ENCODE measurements at regions not wholly inside any gene's neighbourhood (a gene's known extent, or its start where the extent isn't known, plus 50 kb on each side); places are given as distances from the start of the nearest gene placed in this dataset.

- H3K4me3 ChIP-seq (replicated peaks; ENCODE audit: low read depth, low read length) = no peak overlapping the region
- TF ChIP-seq CTCF (IDR thresholded peaks at IDR 0.05; ENCODE audit: insufficient read depth, low read length, poor library complexity, severe bottlenecking) = no peak
- H3K36me3 ChIP-seq (ENCODE audit: control insufficient read depth, insufficient read depth, low read length) = no peaks in the 10 kb centered on the region
- H3K27me3 ChIP-seq (replicated peaks; ENCODE audit: control insufficient read depth, insufficient read depth, low read length) = no peaks in the 10 kb centered on the region; the same call in none of the 2 replicates
- no peak for DNase-seq (ENCODE audit: extremely low read depth, insufficient read length)
Observed at GRCh38 chr16:50938932-50939331, 197.0 kb downstream of the CYLD start.

GRCh38 chr16:50933262-50933661, 191.4 kb downstream of the CYLD start:
- H3K36me3 ChIP-seq (ENCODE audit: control insufficient read depth, insufficient read depth, low read length) = no peaks in the 10 kb centered on the region
- no peak for DNase-seq (ENCODE audit: extremely low read depth, insufficient read length)
- H3K4me3 ChIP-seq (replicated peaks; ENCODE audit: low read depth, low read length) = no peak overlapping the region
- H3K27me3 ChIP-seq (replicated peaks; ENCODE audit: control insufficient read depth, insufficient read depth, low read length) = no peaks in the 10 kb centered on the region; the same call in 1 of the 2 replicates
- TF ChIP-seq CTCF (IDR thresholded peaks at IDR 0.05; ENCODE audit: insufficient read depth, low read length, poor library complexity, severe bottlenecking) = no peak

GRCh38 chr16:50932348-50932935, 190.6 kb downstream of the CYLD start:
- no peaks in the 10 kb centered on the region for H3K36me3 ChIP-seq (ENCODE audit: control insufficient read depth, insufficient read depth, low read length)
- H3K4me3 ChIP-seq (replicated peaks; ENCODE audit: low read depth, low read length) = no peak overlapping the region
- TF ChIP-seq CTCF (IDR thresholded peaks at IDR 0.05; ENCODE audit: insufficient read depth, low read length, poor library complexity, severe bottlenecking) = no peak
- DNase-seq (ENCODE audit: extremely low read depth, insufficient read length) = no peak
- no peaks in the 10 kb centered on the region; the same call in 1 of the 2 replicates for H3K27me3 ChIP-seq (replicated peaks; ENCODE audit: control insufficient read depth, insufficient read depth, low read length)

- H3K4me3 ChIP-seq (replicated peaks; ENCODE audit: low read depth, low read length) = no peak overlapping the region
- H3K36me3 ChIP-seq (ENCODE audit: control insufficient read depth, insufficient read depth, low read length) = no peaks in the 10 kb centered on the region
- no peak for TF ChIP-seq CTCF (IDR thresholded peaks at IDR 0.05; ENCODE audit: insufficient read depth, low read length, poor library complexity, severe bottlenecking)
- H3K27me3 ChIP-seq (replicated peaks; ENCODE audit: control insufficient read depth, insufficient read depth, low read length) = no peaks in the 10 kb centered on the region; the same call in 1 of the 2 replicates
- no peak for DNase-seq (ENCODE audit: extremely low read depth, insufficient read length)
Observed at GRCh38 chr16:50928065-50928464, 186.2 kb downstream of the CYLD start.

GRCh38 chr16:50925758-50926357, 184.0 kb downstream of the CYLD start:
- Histone ChIP-seq H3K36me3 (ENCODE audit: control insufficient read depth, insufficient read depth, low read length) (no peaks in the 10 kb centered on the region), H3K4me3 (replicated peaks; ENCODE audit: low read depth, low read length) (no peak overlapping the region), H3K27me3 (replicated peaks; ENCODE audit: control insufficient read depth, insufficient read depth, low read length) (no peaks in the 10 kb centered on the region; the same call in 1 of the 2 replicates)
- no peak for DNase-seq (ENCODE audit: extremely low read depth, insufficient read length)
- TF ChIP-seq CTCF (IDR thresholded peaks at IDR 0.05; ENCODE audit: insufficient read depth, low read length, poor library complexity, severe bottlenecking) = no peak

Data from GM06990 (cell line).